HT1080 (cell line): ENCODE measurements at regions not wholly inside any gene's neighbourhood (a gene's known extent, or its start where the extent isn't known, plus 50 kb on each side); places are given as distances from the start of the nearest gene placed in this dataset.
A peak's percentile ranks its signal among the peaks of the same experiment; 100 is the strongest.

ENCODE experiments used
- DNase-seq: peaks from one replicate; pipeline ENCODE4 v3.0.0-alpha.2; 2015; ENCODE audit warnings: low read depth

- DNase-seq: no peak
These were observed 1279.9 kb upstream of the EYS start for GRCh38 chr6:66986940-66987339.

- DNase-seq: no peak
These were observed 1278.8 kb upstream of the EYS start for GRCh38 chr6:66985816-66986215.

DNA sequence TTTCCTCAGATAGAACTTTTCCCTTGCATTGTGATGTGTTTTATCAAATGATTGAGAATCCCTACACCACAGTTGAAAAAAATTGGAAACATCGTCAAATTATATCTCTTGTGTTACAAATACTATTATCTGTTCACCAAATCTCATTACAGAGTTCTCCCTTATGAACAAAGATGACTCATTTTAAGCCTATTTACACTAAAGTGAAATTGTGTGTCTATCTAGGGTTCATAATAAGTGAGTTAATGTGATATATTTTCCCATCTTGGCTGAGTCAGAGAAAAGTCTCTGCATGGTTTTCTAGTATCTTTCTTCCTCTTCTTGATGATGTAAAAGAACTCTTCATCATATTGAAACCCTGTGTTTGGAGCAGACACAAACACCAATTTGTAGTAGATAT lies 1263.3 kb upstream of the EYS start:
- DNase-seq: no peak

- no peak for DNase-seq
These were observed 1258.2 kb upstream of the EYS start for GRCh38 chr6:66965227-66965626.

DNA sequence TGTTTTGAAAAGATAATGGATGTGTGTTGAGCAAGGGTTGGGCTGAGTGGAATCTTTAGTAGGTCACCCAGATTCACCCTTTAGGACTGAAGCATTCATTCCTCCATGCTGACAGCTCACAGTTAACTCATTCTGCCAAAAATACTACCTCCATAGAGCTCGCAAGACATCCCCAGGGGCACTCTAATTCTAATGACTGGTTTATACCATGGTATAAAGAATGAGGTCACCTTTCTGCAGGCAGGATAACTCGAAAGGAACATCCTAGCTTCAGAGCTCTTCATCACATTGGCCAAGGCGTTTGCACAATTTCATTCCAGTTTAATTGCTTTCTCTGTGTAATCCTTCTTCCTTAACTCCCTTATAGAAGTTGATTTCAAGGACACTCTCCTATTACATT lies 1257.2 kb upstream of the EYS start:
- no peak for DNase-seq

DNA sequence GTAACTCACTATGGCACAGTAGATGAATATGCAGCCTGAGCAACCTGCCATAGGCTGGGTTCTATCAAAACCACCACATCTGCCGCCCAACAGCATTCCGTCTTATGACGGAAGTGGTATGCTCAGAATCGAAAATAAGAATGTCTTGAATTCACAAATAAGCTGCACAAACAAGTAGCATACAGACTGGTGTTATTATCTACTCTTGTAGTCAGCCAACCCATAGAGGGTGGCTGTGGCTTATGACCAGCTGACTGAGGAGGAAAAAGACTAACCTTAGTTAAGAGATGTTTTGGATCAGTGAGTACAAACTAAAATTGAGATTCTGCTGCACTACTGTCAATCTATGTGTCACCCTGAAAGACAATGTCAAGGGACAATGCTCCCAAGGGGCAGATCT lies 1255.1 kb upstream of the EYS start:
- no peak for DNase-seq

DNA sequence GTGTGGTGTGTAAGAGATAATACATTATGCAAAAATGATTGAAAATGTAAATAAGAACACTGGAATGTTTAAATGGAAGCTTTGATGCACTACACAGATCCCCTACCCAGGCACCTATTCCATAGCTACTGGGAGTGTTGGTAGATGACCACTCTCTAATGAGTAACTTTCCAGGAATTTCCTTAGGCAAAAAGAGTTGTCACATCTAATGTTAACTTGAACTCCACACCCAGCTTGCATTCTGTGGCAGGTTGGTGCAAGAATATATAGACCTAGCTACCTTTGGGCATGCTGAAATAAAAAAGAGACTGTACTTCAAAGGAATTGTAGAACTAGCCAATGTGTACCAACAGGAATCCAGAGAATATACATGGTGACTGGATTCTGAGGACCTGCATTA lies 1254.2 kb upstream of the EYS start:
- no peak for DNase-seq

DNA sequence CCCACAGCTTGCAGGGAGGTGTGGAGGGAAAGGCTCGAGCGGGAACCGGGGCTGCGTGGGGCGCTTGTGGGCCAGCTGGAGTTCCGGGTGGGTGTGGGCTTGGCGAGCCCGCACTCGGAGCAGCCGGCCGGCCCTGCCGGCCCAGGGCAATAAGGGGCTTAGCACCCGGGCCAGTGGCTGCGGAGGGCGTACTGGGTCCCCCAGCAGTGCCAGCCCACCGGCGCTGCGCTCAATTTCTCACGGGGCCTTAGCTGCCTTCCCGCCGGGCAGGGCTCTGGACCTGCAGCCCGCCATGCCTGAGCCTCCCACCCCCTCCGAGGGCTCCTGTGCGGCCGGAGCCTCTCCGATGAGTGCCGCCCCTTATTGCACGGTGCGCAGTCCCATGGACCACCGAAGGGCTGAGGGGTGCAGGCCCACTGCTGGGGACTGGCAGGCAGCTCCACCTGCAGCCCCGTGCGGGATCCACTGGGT lies 1242.2 kb upstream of the EYS start:
- DNase-seq: no peak

DNA sequence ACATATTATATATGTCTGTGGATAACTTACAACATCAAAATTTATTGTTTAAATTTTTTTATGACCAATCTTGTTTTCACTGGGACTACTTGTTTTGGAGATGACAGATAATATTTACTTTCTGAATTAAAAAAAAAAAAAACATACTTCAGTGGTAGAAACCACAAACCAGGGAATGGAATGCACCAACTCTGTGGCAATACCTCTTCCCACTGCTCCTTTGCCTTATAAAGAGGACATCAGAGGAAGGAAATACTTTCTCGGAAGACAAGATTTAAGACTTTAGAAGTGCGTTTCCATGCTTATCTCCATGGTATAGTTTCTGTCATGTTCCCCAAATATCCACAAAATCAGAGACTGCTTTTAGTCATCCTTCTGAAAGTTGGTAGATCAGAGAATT lies 1241.1 kb upstream of the EYS start:
- peak; percentile 52 for DNase-seq

- DNase-seq: no peak
These were observed 1233.0 kb upstream of the EYS start for GRCh38 chr6:66940003-66940402.

DNA sequence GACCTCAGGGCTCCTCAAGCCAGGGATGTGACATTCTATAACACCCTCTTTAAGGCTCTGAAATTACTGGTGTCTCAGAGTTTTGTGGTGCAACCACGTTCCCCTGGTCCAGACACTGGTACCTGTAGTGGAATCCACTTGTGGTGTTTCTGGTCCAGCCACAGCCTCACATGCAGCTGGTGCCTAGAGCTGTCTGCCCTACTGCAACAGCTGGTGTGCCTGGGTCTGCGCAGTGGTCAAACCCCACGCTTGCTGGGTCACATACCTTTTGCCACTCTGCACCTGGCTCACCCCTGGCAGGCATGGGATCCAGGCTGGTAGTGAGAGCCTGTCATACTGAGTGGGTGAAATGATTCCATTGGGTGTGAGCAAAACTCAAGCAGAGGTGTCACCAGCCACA lies 1230.2 kb upstream of the EYS start:
- no peak for DNase-seq

DNA sequence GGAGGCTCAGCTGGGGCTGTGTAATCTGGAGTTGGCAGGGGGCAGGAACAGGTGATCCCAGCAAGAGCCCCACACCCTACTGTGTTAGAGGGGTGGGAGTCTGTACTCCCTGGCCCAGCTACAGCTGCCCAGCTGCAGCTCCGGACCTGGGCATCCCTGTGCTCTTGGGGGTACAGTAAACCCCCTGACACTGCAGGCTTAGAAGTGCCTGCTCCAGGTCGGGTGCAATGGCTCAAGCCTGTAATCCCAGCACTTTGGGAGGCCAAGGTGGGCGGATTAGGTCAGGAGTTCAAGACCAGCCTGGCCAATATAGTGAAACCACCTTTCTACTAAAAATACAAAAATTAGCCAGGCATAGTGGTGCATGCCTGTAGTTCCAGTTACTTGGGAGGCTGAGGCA lies 1228.6 kb upstream of the EYS start:
- DNase-seq: no peak

GRCh38 chr6:66931787-66932186 lies 1224.8 kb upstream of the EYS start:
- no peak for DNase-seq

- DNase-seq: peak; percentile 61
These were observed 1223.7 kb upstream of the EYS start for GRCh38 chr6:66930559-66931290.

GRCh38 chr6:66926060-66926459 lies 1219.0 kb upstream of the EYS start:
- DNase-seq: peak; percentile 57

GRCh38 chr6:66913657-66914056 lies 1206.6 kb upstream of the EYS start:
- DNase-seq: no peak

- no peak for DNase-seq
These were observed 1195.4 kb upstream of the EYS start for GRCh38 chr6:66902457-66902856.

DNA sequence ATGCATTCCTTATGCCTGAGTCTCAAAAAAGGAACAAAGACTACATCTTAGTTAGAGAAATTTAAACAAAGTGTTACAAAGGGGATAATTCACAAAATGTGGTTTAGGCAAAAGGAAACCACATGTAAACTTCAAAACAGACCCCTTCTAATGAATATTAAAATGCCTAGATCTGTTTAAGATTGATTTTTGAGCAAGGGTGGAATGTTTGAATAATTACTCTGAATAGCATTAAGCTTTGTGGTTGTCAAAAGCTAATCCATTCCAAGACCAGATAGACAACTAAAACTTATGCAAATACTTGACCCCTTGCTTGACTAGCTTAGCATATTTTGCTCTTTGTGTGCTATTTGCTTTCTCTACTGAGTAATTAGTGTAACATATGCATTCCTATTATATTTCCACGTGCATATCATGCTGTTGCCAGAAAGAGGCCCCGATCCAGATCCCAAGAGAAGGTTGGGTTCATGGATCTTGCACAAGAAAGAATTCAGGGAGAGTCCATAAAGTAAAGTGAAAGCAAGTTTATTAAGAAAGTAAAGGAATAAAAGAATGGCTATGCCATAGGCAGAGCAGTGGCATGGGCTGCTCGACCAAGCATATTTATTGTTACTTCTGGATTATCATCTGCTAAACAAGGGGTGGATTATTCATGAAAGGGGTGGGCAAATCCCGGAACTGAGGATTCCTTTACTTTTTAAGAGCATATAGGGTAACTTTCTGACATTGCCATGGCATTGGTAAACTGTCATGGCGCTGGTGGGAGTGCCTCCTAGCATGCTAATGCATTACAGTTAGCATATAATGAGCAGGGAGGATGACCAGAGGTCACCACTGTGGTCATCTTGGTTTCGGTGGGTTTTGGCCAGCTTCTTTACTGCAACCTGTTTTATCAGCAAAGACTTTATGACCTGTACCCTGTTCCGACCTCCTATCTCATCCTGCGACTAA lies 1193.4 kb upstream of the EYS start:
- peak; percentile 6 for DNase-seq

GRCh38 chr6:66897576-66897975 lies 1190.5 kb upstream of the EYS start:
- DNase-seq: peak; percentile 73

GRCh38 chr6:66896415-66896814 lies 1189.4 kb upstream of the EYS start:
- DNase-seq: peak; percentile 87

- no peak for DNase-seq
These were observed 1176.4 kb upstream of the EYS start for GRCh38 chr6:66883453-66883852.

DNA sequence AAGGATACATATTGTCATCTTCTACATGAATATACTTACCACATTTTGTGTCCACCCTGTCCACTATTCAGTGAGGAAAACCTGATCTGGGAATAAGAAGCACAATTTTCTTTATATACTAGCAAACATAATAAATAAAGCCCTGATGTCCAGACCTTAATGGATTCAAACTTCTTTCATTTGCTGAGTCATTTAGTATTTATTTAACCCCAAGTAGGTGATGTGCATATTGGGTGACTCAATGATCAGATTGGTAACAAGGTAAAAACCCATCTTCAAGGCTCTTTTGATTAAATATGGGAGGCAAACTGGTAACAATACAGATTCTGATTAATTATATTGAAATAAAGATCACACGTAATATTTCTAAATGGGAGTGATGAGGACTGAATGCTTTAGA lies 1159.8 kb upstream of the EYS start:
- DNase-seq: no peak

DNA sequence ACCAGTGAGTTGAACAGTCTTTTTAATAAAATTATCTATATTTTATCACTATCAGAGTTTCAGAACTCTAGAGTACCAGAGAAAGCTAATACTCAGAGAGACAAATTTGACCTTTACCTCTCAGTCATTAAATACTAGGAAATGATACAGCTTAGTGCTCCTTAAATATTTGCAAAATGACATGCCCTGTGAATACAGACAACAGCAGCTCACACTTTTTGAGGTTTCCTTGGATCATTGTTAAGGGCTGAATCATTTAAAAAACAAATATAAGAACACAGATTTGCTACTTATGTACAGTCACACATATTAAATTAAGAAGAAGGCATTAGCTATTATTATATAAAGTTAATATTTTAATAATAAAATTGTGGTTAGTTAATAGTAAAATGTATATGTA lies 1158.7 kb upstream of the EYS start:
- DNase-seq: peak; percentile 17
